ENCODE measurements at regions not wholly inside any gene's neighbourhood (a gene's known extent, or its start where the extent isn't known, plus 50 kb on each side); places are given as distances from the start of the nearest gene placed in this dataset.

GRCh38 chr5:72741805-72742204 lies 74.7 kb upstream of the TNPO1 start (continued):
- no peak for TF ChIP-seq SIN3A (IDR thresholded peaks at IDR 0.05; ENCODE audit: borderline replicate concordance, low read depth, low read length)
- no peak for TF ChIP-seq RFX5 (IDR thresholded peaks at IDR 0.05; ENCODE audit: low read length)

- Histone ChIP-seq H2AFZ (ENCODE audit: low read depth) (no peak overlapping the region), H3K4me2 (no peak overlapping the region), H3K36me3 (replicated peaks in 1 of 2; ENCODE audit: control insufficient read depth in 1 of 2, insufficient read depth in 2 of 2, low read length in 1 of 2) (no peaks in the 10 kb centered on the region), H3K4me1 (ENCODE audit: control insufficient read depth in 1 of 2, insufficient read depth in 2 of 2, low read depth in 1 of 2, low read length in 1 of 2) (no peaks in the 10 kb centered on the region), H3K9me3 (no peaks in the 10 kb centered on the region), H4K20me1 (ENCODE audit: insufficient read depth) (no peaks in the 10 kb centered on the region), H3K79me2 (ENCODE audit: insufficient read depth) (no peaks in the 10 kb centered on the region), H3K4me3 (ENCODE audit: low read depth in 2 of 2, low read length in 1 of 2) (no peak overlapping the region), H3F3A (replicated peaks; ENCODE audit: insufficient read depth) (no peaks in the 10 kb centered on the region), H3K27ac (ENCODE audit: low read depth in 2 of 2, low read length in 1 of 2) (no peak overlapping the region), H3K27me3 (ENCODE audit: insufficient read depth) (no peaks in the 10 kb centered on the region), H3K9ac (no peak overlapping the region), H3K9me2 (no peaks in the 10 kb centered on the region)
- no peak for TF ChIP-seq RAD21 (IDR thresholded peaks at IDR 0.05; ENCODE audit: low read length)
- TF ChIP-seq MAX (IDR thresholded peaks at IDR 0.05; ENCODE audit: low read depth): no peak
- no peak for TF ChIP-seq GABPA (IDR thresholded peaks at IDR 0.05; ENCODE audit: low read depth)
- no peak for TF ChIP-seq RFX5 (IDR thresholded peaks at IDR 0.05; ENCODE audit: low read length)
- TF ChIP-seq RCOR1 (IDR thresholded peaks at IDR 0.05; ENCODE audit: low read length): no peak
- no peak for TF ChIP-seq ZBTB33 (IDR thresholded peaks at IDR 0.05; ENCODE audit: borderline replicate concordance, low read depth)
- no peak for TF ChIP-seq NFIC (IDR thresholded peaks at IDR 0.05; ENCODE audit: borderline replicate concordance)
- no peak for TF ChIP-seq GATA2 (CRISPR knock-in tag; IDR thresholded peaks at IDR 0.05)
- TF ChIP-seq NRF1 (IDR thresholded peaks at IDR 0.05; ENCODE audit: low read depth, low read length): no peak
- no peak for TF ChIP-seq SIN3A (IDR thresholded peaks at IDR 0.05; ENCODE audit: borderline replicate concordance, low read depth, low read length)
- TF ChIP-seq POLR2AphosphoS5 (IDR thresholded peaks at IDR 0.05; ENCODE audit: low read depth, low read length): no peak
- no peak for TF ChIP-seq TEAD4 (IDR thresholded peaks at IDR 0.05; ENCODE audit: borderline replicate concordance, insufficient read depth)
- TF ChIP-seq SMC3 (IDR thresholded peaks at IDR 0.05; ENCODE audit: low read depth, low read length): no peak
- TF ChIP-seq EP300 (IDR thresholded peaks at IDR 0.05; ENCODE audit: borderline replicate concordance in 1 of 2, low read depth in 1 of 2, low read length in 1 of 2): no peak
- no peak for TF ChIP-seq TCF12 (IDR thresholded peaks at IDR 0.05)
- no peak for TF ChIP-seq TAF1 (IDR thresholded peaks at IDR 0.05; ENCODE audit: borderline replicate concordance, low read depth, low read length)
- no peak for TF ChIP-seq USF2 (IDR thresholded peaks at IDR 0.05; ENCODE audit: borderline replicate concordance, low read depth, low read length)
- POLR2A ChIA-PET: no interaction called here
- DNase-seq: no peak
- CTCF ChIA-PET: no interaction called here
- 47% methylated on average over 4 of the region's 4 CpGs for WGBS (ENCODE audit: low lambda C conversion rate)
Observed at GRCh38 chr5:72733810-72734209, 82.7 kb upstream of the TNPO1 start.
